ENCODE measurements at regions not wholly inside any gene's neighbourhood (a gene's known extent, or its start where the extent isn't known, plus 50 kb on each side); places are given as distances from the start of the nearest gene placed in this dataset.

GRCh38 chr17:72538901-72539352 is 418.1 kb downstream of the SOX9 start:
- TF ChIP-seq SP1 (IDR thresholded peaks at IDR 0.05): no peak
- no peak for TF ChIP-seq CTCF (IDR thresholded peaks at IDR 0.05; ENCODE audit: low read depth, low read length, missing input control)
- TF ChIP-seq, protein P1, sequence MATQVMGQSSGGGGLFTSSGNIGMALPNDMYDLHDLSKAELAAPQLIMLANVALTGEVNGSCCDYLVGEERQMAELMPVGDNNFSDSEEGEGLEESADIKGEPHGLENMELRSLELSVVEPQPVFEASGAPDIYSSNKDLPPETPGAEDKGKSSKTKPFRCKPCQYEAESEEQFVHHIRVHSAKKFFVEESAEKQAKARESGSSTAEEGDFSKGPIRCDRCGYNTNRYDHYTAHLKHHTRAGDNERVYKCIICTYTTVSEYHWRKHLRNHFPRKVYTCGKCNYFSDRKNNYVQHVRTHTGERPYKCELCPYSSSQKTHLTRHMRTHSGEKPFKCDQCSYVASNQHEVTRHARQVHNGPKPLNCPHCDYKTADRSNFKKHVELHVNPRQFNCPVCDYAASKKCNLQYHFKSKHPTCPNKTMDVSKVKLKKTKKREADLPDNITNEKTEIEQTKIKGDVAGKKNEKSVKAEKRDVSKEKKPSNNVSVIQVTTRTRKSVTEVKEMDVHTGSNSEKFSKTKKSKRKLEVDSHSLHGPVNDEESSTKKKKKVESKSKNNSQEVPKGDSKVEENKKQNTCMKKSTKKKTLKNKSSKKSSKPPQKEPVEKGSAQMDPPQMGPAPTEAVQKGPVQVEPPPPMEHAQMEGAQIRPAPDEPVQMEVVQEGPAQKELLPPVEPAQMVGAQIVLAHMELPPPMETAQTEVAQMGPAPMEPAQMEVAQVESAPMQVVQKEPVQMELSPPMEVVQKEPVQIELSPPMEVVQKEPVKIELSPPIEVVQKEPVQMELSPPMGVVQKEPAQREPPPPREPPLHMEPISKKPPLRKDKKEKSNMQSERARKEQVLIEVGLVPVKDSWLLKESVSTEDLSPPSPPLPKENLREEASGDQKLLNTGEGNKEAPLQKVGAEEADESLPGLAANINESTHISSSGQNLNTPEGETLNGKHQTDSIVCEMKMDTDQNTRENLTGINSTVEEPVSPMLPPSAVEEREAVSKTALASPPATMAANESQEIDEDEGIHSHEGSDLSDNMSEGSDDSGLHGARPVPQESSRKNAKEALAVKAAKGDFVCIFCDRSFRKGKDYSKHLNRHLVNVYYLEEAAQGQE (IDR thresholded peaks at IDR 0.05): no peak
- TF ChIP-seq JUND (IDR thresholded peaks at IDR 0.05): no peak
- TF ChIP-seq, protein P2, sequence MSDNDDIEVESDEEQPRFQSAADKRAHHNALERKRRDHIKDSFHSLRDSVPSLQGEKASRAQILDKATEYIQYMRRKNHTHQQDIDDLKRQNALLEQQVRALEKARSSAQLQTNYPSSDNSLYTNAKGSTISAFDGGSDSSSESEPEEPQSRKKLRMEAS (IDR thresholded peaks at IDR 0.05): no peak
- no peak for TF ChIP-seq TAF1 (conservative IDR thresholded peaks at IDR 0.05)
- no peak for TF ChIP-seq RAD21 (IDR thresholded peaks at IDR 0.05)

Measured in liver (tissue), 3 donors.